A673 (cell line): ENCODE measurements at regions not wholly inside any gene's neighbourhood (a gene's known extent, or its start where the extent isn't known, plus 50 kb on each side); places are given as distances from the start of the nearest gene placed in this dataset.

Source experiments
- EZH2 ChIP-seq: fragments of 200-600 bp; sonication (generic); IDR thresholded peaks from 2 replicates; pipeline ENCODE4 v1.6.1; 2017; ENCODE audit warnings: borderline replicate concordance, low read depth, mild to moderate bottlenecking, mixed read lengths, antibody characterized with exemption, low read length; ENCODE audit not compliant: poor library complexity, severe bottlenecking
- TF ChIP-seq, protein P1 (sequence below): fragments of 300-800, 200-600 bp; sonication (generic); conservative IDR thresholded peaks from 2 replicates; pipeline ENCODE4 v1.5.1; 2017; ENCODE audit warnings: low read depth, mild to moderate bottlenecking, antibody characterized with exemption, low read length, moderate library complexity, mixed read lengths

- TF ChIP-seq, protein P1, sequence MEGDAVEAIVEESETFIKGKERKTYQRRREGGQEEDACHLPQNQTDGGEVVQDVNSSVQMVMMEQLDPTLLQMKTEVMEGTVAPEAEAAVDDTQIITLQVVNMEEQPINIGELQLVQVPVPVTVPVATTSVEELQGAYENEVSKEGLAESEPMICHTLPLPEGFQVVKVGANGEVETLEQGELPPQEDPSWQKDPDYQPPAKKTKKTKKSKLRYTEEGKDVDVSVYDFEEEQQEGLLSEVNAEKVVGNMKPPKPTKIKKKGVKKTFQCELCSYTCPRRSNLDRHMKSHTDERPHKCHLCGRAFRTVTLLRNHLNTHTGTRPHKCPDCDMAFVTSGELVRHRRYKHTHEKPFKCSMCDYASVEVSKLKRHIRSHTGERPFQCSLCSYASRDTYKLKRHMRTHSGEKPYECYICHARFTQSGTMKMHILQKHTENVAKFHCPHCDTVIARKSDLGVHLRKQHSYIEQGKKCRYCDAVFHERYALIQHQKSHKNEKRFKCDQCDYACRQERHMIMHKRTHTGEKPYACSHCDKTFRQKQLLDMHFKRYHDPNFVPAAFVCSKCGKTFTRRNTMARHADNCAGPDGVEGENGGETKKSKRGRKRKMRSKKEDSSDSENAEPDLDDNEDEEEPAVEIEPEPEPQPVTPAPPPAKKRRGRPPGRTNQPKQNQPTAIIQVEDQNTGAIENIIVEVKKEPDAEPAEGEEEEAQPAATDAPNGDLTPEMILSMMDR, result no peak
- TF ChIP-seq EZH2, result no peak
Observed at GRCh38 chr10:129333706-129334105, 133.3 kb upstream of the MGMT start.
